Ovary (tissue), 3 donors: ENCODE measurements at regions not wholly inside any gene's neighbourhood (a gene's known extent, or its start where the extent isn't known, plus 50 kb on each side); places are given as distances from the start of the nearest gene placed in this dataset.

Source experiments
- CTCF ChIP-seq, 3 donors: fragments of 450-650 bp in 2 of 3; fragments of 200-600 bp in 1 of 3; IDR thresholded peaks; one replicate each; pipeline versions ENCODE4 v1.5.1 to v1.8.0; 2016 to 2022; ENCODE audit warnings: antibody characterized with exemption in 3 of 3, mild to moderate bottlenecking in 1 of 3
- EP300 ChIP-seq: sonication (generic); formaldehyde crosslinking; IDR thresholded peaks from one replicate; pipeline ENCODE4 v1.6.1; 2017; ENCODE audit warnings: antibody characterized with exemption
- donor health status: DM: no; HTN: no; CAD: no.

DNA sequence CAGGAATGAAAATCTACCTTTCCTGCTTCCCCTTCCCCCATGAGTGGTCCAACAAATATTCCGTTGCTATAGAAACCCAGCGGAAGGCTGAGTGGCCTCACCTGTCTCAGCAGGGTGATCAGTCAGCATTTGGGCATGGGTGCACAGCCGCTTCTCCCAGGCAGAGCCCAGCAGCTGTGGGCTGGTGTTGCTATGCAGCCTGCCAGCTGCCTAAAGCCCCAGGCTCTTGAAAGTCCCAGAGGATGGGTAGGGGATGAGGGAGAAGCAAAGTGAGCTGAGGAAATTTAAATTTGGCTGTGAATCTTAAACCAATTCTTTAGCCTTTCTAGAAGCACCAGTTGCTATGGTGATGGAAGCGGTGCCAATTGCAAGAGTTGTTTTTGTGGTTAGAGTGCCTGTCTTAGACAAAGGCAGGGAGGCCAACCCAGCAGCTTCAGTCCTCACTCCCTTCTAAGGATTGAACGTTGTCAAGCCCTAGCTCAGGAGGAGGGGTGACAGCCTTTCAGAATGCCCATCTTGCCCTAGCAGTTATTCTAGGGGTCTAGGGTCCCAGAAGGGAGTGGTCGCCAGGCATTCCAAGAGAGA, 151.5 kb upstream of the PITX1 start:
- TF ChIP-seq EP300 (no peak), CTCF (IDR thresholded peaks at IDR 0.05) (no peak)
